K562 (cell line): ENCODE measurements at regions not wholly inside any gene's neighbourhood (a gene's known extent, or its start where the extent isn't known, plus 50 kb on each side); places are given as distances from the start of the nearest gene placed in this dataset.

Experiments used
- ATAC-seq: fragments of 200-7000 bp; cut with Tn5 transposase; 3 replicates; pipeline ENCODE4 v1.9.1; 2020; ENCODE audit warnings: moderate library complexity
- BruUV-seq: library from RNA; stranded (reverse); fragments of 400-500 nt; replicated peaks from 2 replicates; lab custom pipeline; 2021; lab: Mats Ljungman, UMichigan
- CTCF ChIA-PET: fragments of 300-600 bp; formaldehyde crosslinking; extraction: SDS; loops from one replicate; lab custom pipeline; 2021; ENCODE audit warnings: low intra/inter-chr PET ratio; lab: Yijun Ruan, JAX
- POLR2A ChIA-PET: fragments of 300-600, 350-650 bp; sonication (Branson Sonifier 250); formaldehyde crosslinking; extraction: SDS; loops from one replicate; lab custom pipeline; 2021; ENCODE audit warnings: antibody characterized with exemption, inconsistent platforms; lab: Yijun Ruan, JAX
- DNase-seq, 4 experiments: peaks; one replicate each; pipeline versions ENCODE4 v3.0.0 to v3.0.0-alpha.2; 2011 to 2018; ENCODE audit warnings: low spot score in 3 of 4, mixed read lengths in 3 of 4; ENCODE audit errors: extremely low read depth in 1 of 4
- FAIRE-seq: peaks from 2 replicates; lab custom pipeline; 2011; peaks lifted over from hg19 to GRCh38; lab: Jason Lieb, UNC
- H2AFZ ChIP-seq: 2 replicates; pipeline ENCODE4 v1.6.0; 2011; ENCODE audit warnings: low read depth, low read length, control low read depth, inconsistent platforms
- H3K27ac ChIP-seq: fragments of 200-600 bp; 3 replicates; pipeline ENCODE4 v1.8.0; 2011; ENCODE audit warnings: low read depth, mild to moderate bottlenecking, control low read depth, inconsistent platforms, low read length, moderate library complexity, mixed read lengths; ENCODE audit errors: extremely low read depth
- H3K27me3 ChIP-seq, 2 experiments: fragments of 300-600 bp in 1 of 2; 2 replicates in 1 of 2; 3 replicates in 1 of 2; pipeline versions ENCODE4 v1.6.0 to v1.8.0; 2011; ENCODE audit warnings: inconsistent platforms in 2 of 2, low read length in 2 of 2, mild to moderate bottlenecking in 1 of 2, mixed read lengths in 1 of 2, moderate library complexity in 1 of 2; ENCODE audit not compliant: control insufficient read depth in 2 of 2, insufficient read depth in 2 of 2
- H3K36me3 ChIP-seq: fragments of 300-600 bp; 3 replicates; pipeline ENCODE4 v1.8.0; 2011; ENCODE audit warnings: mild to moderate bottlenecking, low read length, inconsistent platforms; ENCODE audit not compliant: control insufficient read depth, insufficient read depth
- H3K4me1 ChIP-seq, 2 experiments: fragments of 200-600 bp in 1 of 2; replicated peaks in 1 of 2; 2 replicates in 1 of 2; 3 replicates in 1 of 2; pipeline versions ENCODE4 v1.5.1 to v1.8.0; 2011; ENCODE audit warnings: inconsistent platforms in 2 of 2, low read length in 2 of 2, mild to moderate bottlenecking in 1 of 2, mixed read lengths in 1 of 2, moderate library complexity in 1 of 2; ENCODE audit not compliant: control insufficient read depth in 2 of 2, insufficient read depth in 2 of 2
- H3K4me2 ChIP-seq: 2 replicates; pipeline ENCODE4 v1.6.1; 2011; ENCODE audit warnings: low read length, control low read depth, inconsistent platforms, mixed read lengths; ENCODE audit not compliant: insufficient read depth
- H3K4me3 ChIP-seq: fragments of 200-600 bp; sonication (generic), shearing (Covaris generic); 2 replicates; pipeline ENCODE4 v1.5.1; 2016; ENCODE audit warnings: control low read depth, inconsistent platforms
- H3K79me2 ChIP-seq: fragments of 200-600 bp; 3 replicates; pipeline ENCODE4 v1.8.0; 2011; ENCODE audit warnings: low read length, inconsistent platforms; ENCODE audit not compliant: control insufficient read depth, insufficient read depth
- H3K9ac ChIP-seq, 2 experiments: 2 replicates each; pipeline versions ENCODE4 v1.6.0 to v1.6.1; 2011; ENCODE audit warnings: low read depth in 2 of 2, low read length in 2 of 2, control low read depth in 1 of 2, inconsistent platforms in 1 of 2, mild to moderate bottlenecking in 1 of 2, mixed read lengths in 1 of 2; ENCODE audit not compliant: insufficient read depth in 1 of 2
- H3K9me1 ChIP-seq: one replicate; pipeline ENCODE4 v1.6.0; 2011; ENCODE audit warnings: inconsistent platforms, mild to moderate bottlenecking, low read length, moderate library complexity; ENCODE audit not compliant: control insufficient read depth, insufficient read depth
- H3K9me3 ChIP-seq: replicated peaks from 2 replicates; pipeline ENCODE4 v1.5.1; 2011; ENCODE audit warnings: low read depth, low read length, inconsistent platforms; ENCODE audit not compliant: control insufficient read depth, insufficient read depth
- H4K20me1 ChIP-seq: replicated peaks from 2 replicates; pipeline ENCODE4 v1.6.1; 2011; ENCODE audit warnings: low read length, inconsistent platforms, mixed read lengths; ENCODE audit not compliant: control insufficient read depth, insufficient read depth
- SNRNP70 ChIP-seq: fragments of 200-400 bp; formaldehyde crosslinking; optimal IDR thresholded peaks from 2 replicates; pipeline ENCODE3; 2017; ENCODE audit warnings: low read depth, low read length
- TEAD1 ChIP-seq, 2 experiments: fragments of 450-650 bp in 1 of 2; sonication (generic) in 1 of 2; formaldehyde crosslinking; IDR thresholded peaks; 2 replicates each; pipeline versions ENCODE4 v1.4.0 to v1.8.0; 2020 to 2022; ENCODE audit warnings: mild to moderate bottlenecking in 2 of 2, missing genetic modification reagents in 1 of 2
- TFE3 ChIP-seq: fragments of 450-650 bp; formaldehyde crosslinking; IDR thresholded peaks from 2 replicates; pipeline ENCODE4 v1.4.0; 2020; ENCODE audit warnings: mild to moderate bottlenecking, mixed read lengths
- TGIF2 ChIP-seq: sonication (generic); formaldehyde crosslinking; IDR thresholded peaks from 2 replicates; pipeline ENCODE4 v1.8.1; 2022; ENCODE audit warnings: mild to moderate bottlenecking, missing genetic modification reagents, moderate library complexity
- XRCC4 ChIP-seq: IDR thresholded peaks from one replicate; pipeline ENCODE4 v1.6.1; 2011; ENCODE audit not compliant: insufficient read depth, insufficient read length; ENCODE audit errors: extremely low read depth
- whole genome bisulfite sequencing: fragments of 100-300 bp; shearing (Covaris generic); methylation state at CpG from one replicate; pipeline ENCODE4 v1.1.6; 2016; ENCODE audit warnings: low coverage, mixed read lengths; ENCODE audit not compliant: insufficient coverage; ENCODE audit errors: missing lambda C conversion rate; 5-methylcytosine and 5-hydroxymethylcytosine counted together
- in situ Hi-C: fragments of 300-500 bp; cut with MboI; formaldehyde crosslinking; loops from 4 replicates; pipeline ENCODE4 v1.15.0; 2018; ENCODE audit warnings: inconsistent platforms, mixed read lengths
- intact Hi-C: fragments of 100-400 bp; cut with micrococcal nuclease; formaldehyde crosslinking; loops from 2 replicates; pipeline ENCODE4 v1.14.2; 2022

GRCh38 chr9:108618906-108619550, 236.8 kb downstream of the ACTL7B start:
- Histone ChIP-seq H3K9me3 (no peaks in the 10 kb centered on the region), H3K4me1 (no peaks in the 10 kb centered on the region), H3K36me3 (no peaks in the 10 kb centered on the region), H3K27ac (no peak overlapping the region), H3K9me1 (no peaks in the 10 kb centered on the region), H3K79me2 (no peaks in the 10 kb centered on the region), H3K4me2 (no peak overlapping the region), H2AFZ (no peak overlapping the region), H3K27me3 (no peaks in the 10 kb centered on the region), H4K20me1 (no peaks in the 10 kb centered on the region), H3K9ac (no peak overlapping the region), H3K4me3 (no peak overlapping the region)
- in situ Hi-C loops = no loop called here
- FAIRE-seq (no peak), DNase-seq (no peak), ATAC-seq (no peak)
- 0% methylated on average over 8 of the region's 8 CpGs for WGBS
- POLR2A ChIA-PET = no interaction called here
- BruUV-seq = no TSS peak
- intact Hi-C loops = no loop called here
- TF ChIP-seq SNRNP70 = no peak
- no peak for TF ChIP-seq XRCC4
- peak; percentile 76 for TF ChIP-seq TFE3 (CRISPR knock-in tag)
- no peak for TF ChIP-seq TEAD1 (CRISPR knock-in tag; IDR thresholded peaks at IDR 0.05)
- no peak for TF ChIP-seq TGIF2
- CTCF ChIA-PET = no interaction called here
